RWPE2 (cell line): ENCODE measurements at regions not wholly inside any gene's neighbourhood (a gene's known extent, or its start where the extent isn't known, plus 50 kb on each side); places are given as distances from the start of the nearest gene placed in this dataset.
A peak's percentile ranks its signal among the peaks of the same experiment; 100 is the strongest.

Experiments used
- ATAC-seq: fragments of 200-7000 bp; cut with Tn5 transposase; 3 replicates; pipeline ENCODE4 v1.9.1; 2021; ENCODE audit warnings: low read depth
- DNase-seq: peaks from one replicate; pipeline ENCODE4 v3.0.0-alpha.2; 2020; ENCODE audit warnings: low spot score
- H3K27ac ChIP-seq: fragments of 450-650 bp; 2 replicates; pipeline ENCODE4 v1.5.1; 2017; ENCODE audit warnings: mild to moderate bottlenecking; ENCODE audit not compliant: poor library complexity, severe bottlenecking
- H3K27me3 ChIP-seq: fragments of 250-450 bp; sonication (Bioruptor Pico); 2 replicates; pipeline ENCODE4 v1.5.1; 2021; ENCODE audit warnings: mild to moderate bottlenecking, moderate library complexity; ENCODE audit not compliant: insufficient read depth, poor library complexity, severe bottlenecking
- H3K36me3 ChIP-seq: fragments of 250-450 bp; sonication (Bioruptor Pico); 2 replicates; pipeline ENCODE4 v1.5.1; 2020; ENCODE audit warnings: low read depth, mild to moderate bottlenecking, moderate library complexity
- H3K4me1 ChIP-seq: fragments of 250-450 bp; sonication (Bioruptor Pico); 2 replicates; pipeline ENCODE4 v1.5.1; 2021; ENCODE audit warnings: mild to moderate bottlenecking, moderate library complexity; ENCODE audit not compliant: insufficient read depth, poor library complexity, severe bottlenecking
- H3K4me3 ChIP-seq: fragments of 250-450 bp; sonication (Bioruptor Pico); 2 replicates; pipeline ENCODE4 v1.5.1; 2021; ENCODE audit warnings: mild to moderate bottlenecking, moderate library complexity; ENCODE audit not compliant: severe bottlenecking
- H3K9me3 ChIP-seq: fragments of 250-450 bp; sonication (Bioruptor Pico); 2 replicates; pipeline ENCODE4 v1.5.1; 2021; ENCODE audit warnings: mild to moderate bottlenecking, moderate library complexity; ENCODE audit not compliant: severe bottlenecking
- CTCF ChIP-seq: fragments of 450-650 bp; IDR thresholded peaks from one replicate; pipeline ENCODE4 v1.5.1; 2017; ENCODE audit warnings: mild to moderate bottlenecking, moderate library complexity; ENCODE audit not compliant: poor library complexity, severe bottlenecking

- DNase-seq (no peak), ATAC-seq (no peak)
- TF ChIP-seq CTCF, result no peak
- Histone ChIP-seq H3K4me3 (no peak overlapping the region), H3K4me1 (no peaks in the 10 kb centered on the region), H3K27me3 (no peaks in the 10 kb centered on the region), H3K27ac (no peak overlapping the region), H3K36me3 (no peaks in the 10 kb centered on the region), H3K9me3 (no peaks in the 10 kb centered on the region)
Observed at GRCh38 chr1:10940838-10941237, 71.6 kb upstream of the TARDBP start.

- Histone ChIP-seq H3K36me3 (no peaks in the 10 kb centered on the region), H3K4me3 (no peak overlapping the region), H3K9me3 (no peaks in the 10 kb centered on the region), H3K27me3 (no peaks in the 10 kb centered on the region), H3K4me1 (no peaks in the 10 kb centered on the region), H3K27ac (no peak overlapping the region)
- DNase-seq (no peak), ATAC-seq (peak; percentile 15; the same call in 1 of the 3 replicates)
- peak; percentile 84 for TF ChIP-seq CTCF
Observed at GRCh38 chr1:10941891-10942541, 70.4 kb upstream of the TARDBP start.

GRCh38 chr1:10942542-10942912 is 69.9 kb upstream of the TARDBP start:
- Histone ChIP-seq H3K9me3 (no peaks in the 10 kb centered on the region), H3K36me3 (no peaks in the 10 kb centered on the region), H3K4me1 (no peaks in the 10 kb centered on the region), H3K27me3 (no peaks in the 10 kb centered on the region), H3K27ac (no peak overlapping the region), H3K4me3 (no peak overlapping the region)
- ATAC-seq, result no peak
- TF ChIP-seq CTCF, result no peak
- DNase-seq, result no peak

- Histone ChIP-seq H3K4me1 (no peaks in the 10 kb centered on the region), H3K27me3 (no peaks in the 10 kb centered on the region), H3K4me3 (no peak overlapping the region), H3K36me3 (no peaks in the 10 kb centered on the region), H3K9me3 (no peaks in the 10 kb centered on the region), H3K27ac (no peak overlapping the region)
- ATAC-seq (no peak), DNase-seq (no peak)
- TF ChIP-seq CTCF, result no peak
Observed at GRCh38 chr1:10943041-10943440, 69.4 kb upstream of the TARDBP start.

- Histone ChIP-seq H3K9me3 (no peaks in the 10 kb centered on the region), H3K27me3 (no peaks in the 10 kb centered on the region), H3K27ac (no peak overlapping the region), H3K4me1 (no peaks in the 10 kb centered on the region), H3K4me3 (no peak overlapping the region), H3K36me3 (no peaks in the 10 kb centered on the region)
- peak; percentile 47 for ATAC-seq
- no peak for DNase-seq
- TF ChIP-seq CTCF, result no peak
Observed at GRCh38 chr1:10943991-10944730, 68.3 kb upstream of the TARDBP start.
